Activated naive CD8-positive, alpha-beta T cell treated with anti-CD3 and anti-CD28 coated beads, Interleukin-2, amount 10 ng/mL, durations not matched to agents 7 days and 5 days (primary cell): ENCODE measurements at regions not wholly inside any gene's neighbourhood (a gene's known extent, or its start where the extent isn't known, plus 50 kb on each side); places are given as distances from the start of the nearest gene placed in this dataset.
A peak's percentile ranks its signal among the peaks of the same experiment; 100 is the strongest.
"Not testable (repeated sequence)": the region's sequence is repeated elsewhere in the genome, so short reads cannot be mapped to it uniquely, and the experiment has no call there.

Experiments used
- ATAC-seq: fragments of 150-1000 bp; cut with Tn5 transposase; one replicate; pipeline ENCODE4 v1.10.0; 2021; ENCODE audit warnings: low read depth, moderate library complexity
- POLR2A ChIA-PET: fragments of 350-600 bp; sonication (Branson Sonifier 250); formaldehyde crosslinking; loops from one replicate; lab custom pipeline; 2021; ENCODE audit warnings: antibody characterized with exemption; lab: Charles Lee
- DNase-seq: peaks from one replicate; pipeline ENCODE4 v3.0.0; 2021
- H3K27ac Mint-ChIP-seq: one replicate; pipeline ENCODE4 v1.8.0; 2022; ENCODE audit warnings: mild to moderate bottlenecking, mixed read lengths
- H3K27me3 Mint-ChIP-seq: one replicate; pipeline ENCODE4 v1.8.0; 2022; ENCODE audit warnings: mild to moderate bottlenecking, moderate library complexity, mixed read lengths
- H3K36me3 Mint-ChIP-seq: one replicate; pipeline ENCODE4 v1.8.0; 2021; ENCODE audit warnings: mild to moderate bottlenecking, mixed read lengths
- H3K4me1 Mint-ChIP-seq: one replicate; pipeline ENCODE4 v1.8.0; 2021; ENCODE audit warnings: mixed read lengths
- H3K4me3 Mint-ChIP-seq: one replicate; pipeline ENCODE4 v1.8.0; 2022; ENCODE audit warnings: mild to moderate bottlenecking, moderate library complexity, mixed read lengths
- H3K9me3 Mint-ChIP-seq: one replicate; pipeline ENCODE4 v1.8.0; 2021; ENCODE audit warnings: mixed read lengths

GRCh38 chrX:44061968-44062614 is 88.9 kb upstream of the NDP start:
- no peak overlapping the region for H3K27ac Mint-ChIP-seq
- POLR2A ChIA-PET, result no interaction called here
- ATAC-seq, result no peak

GRCh38 chrX:44060221-44060620 is 87.0 kb upstream of the NDP start:
- Mint-ChIP-seq H3K9me3 (peaks cover 1% of the 10 kb centered on the region), H3K36me3 (no peaks in the 10 kb centered on the region), H3K27ac (no peak overlapping the region), H3K4me1 (peaks cover 4% of the 10 kb centered on the region), H3K4me3 (no peak overlapping the region), H3K27me3 (peaks cover 2% of the 10 kb centered on the region)
- POLR2A ChIA-PET, result no interaction called here
- DNase-seq (no peak), ATAC-seq (no peak)

More at GRCh38 chrX:44061968-44062614, 88.9 kb upstream of the NDP start:
- Mint-ChIP-seq H3K27me3 (no peaks in the 10 kb centered on the region), H3K4me1 (no peaks in the 10 kb centered on the region), H3K9me3 (peaks cover 1% of the 10 kb centered on the region), H3K4me3 (no peak overlapping the region), H3K36me3 (no peaks in the 10 kb centered on the region)
- no peak for DNase-seq

- peaks cover 4% of the 10 kb centered on the region for H3K4me1 Mint-ChIP-seq
- no peak for DNase-seq
- H3K27ac Mint-ChIP-seq, result no peak overlapping the region
- no peak for ATAC-seq
- H3K4me3 Mint-ChIP-seq, result no peak overlapping the region
- peaks cover 2% of the 10 kb centered on the region for H3K27me3 Mint-ChIP-seq
- peaks cover 1% of the 10 kb centered on the region for H3K9me3 Mint-ChIP-seq
- no peaks in the 10 kb centered on the region for H3K36me3 Mint-ChIP-seq
- POLR2A ChIA-PET, result no interaction called here
Measured at GRCh38 chrX:44058339-44058738, 85.1 kb upstream of the NDP start.

- DNase-seq, result no peak
- POLR2A ChIA-PET, result no interaction called here
- Mint-ChIP-seq H3K4me3 (no peak overlapping the region), H3K36me3 (no peaks in the 10 kb centered on the region), H3K9me3 (peaks cover 1% of the 10 kb centered on the region), H3K4me1 (peaks cover 4% of the 10 kb centered on the region), H3K27me3 (peaks cover 2% of the 10 kb centered on the region), H3K27ac (no peak overlapping the region)
- ATAC-seq, result no peak
Measured at GRCh38 chrX:44055638-44056037, 82.4 kb upstream of the NDP start.

GRCh38 chrX:44054863-44055601 is 81.8 kb upstream of the NDP start:
- Mint-ChIP-seq H3K9me3 (peaks cover 1% of the 10 kb centered on the region), H3K27ac (no peak overlapping the region), H3K4me3 (no peak overlapping the region), H3K36me3 (no peaks in the 10 kb centered on the region), H3K4me1 (peaks cover 4% of the 10 kb centered on the region), H3K27me3 (peaks cover 2% of the 10 kb centered on the region)
- POLR2A ChIA-PET, result no interaction called here
- DNase-seq (no peak), ATAC-seq (no peak)

- DNase-seq, H3K4me1 Mint-ChIP-seq, H3K4me3 Mint-ChIP-seq, H3K27me3 Mint-ChIP-seq, ATAC-seq, H3K27ac Mint-ChIP-seq, H3K9me3 Mint-ChIP-seq, POLR2A ChIA-PET, H3K36me3 Mint-ChIP-seq: not testable (repeated sequence)
Measured at GRCh38 chrX:44045106-44045505, 71.9 kb upstream of the NDP start.

- H3K4me1 Mint-ChIP-seq, result no peaks in the 10 kb centered on the region
- H3K27me3 Mint-ChIP-seq, result no peaks in the 10 kb centered on the region
- H3K36me3 Mint-ChIP-seq, result no peaks in the 10 kb centered on the region
- H3K9me3 Mint-ChIP-seq, result no peaks in the 10 kb centered on the region
- no peak overlapping the region for H3K4me3 Mint-ChIP-seq
- DNase-seq, result no peak
- H3K27ac Mint-ChIP-seq, result no peak overlapping the region
- ATAC-seq, result no peak
- POLR2A ChIA-PET, result no interaction called here
Measured at GRCh38 chrX:44043496-44043895, 70.3 kb upstream of the NDP start.

GRCh38 chrX:44042751-44043150 is 69.6 kb upstream of the NDP start:
- Mint-ChIP-seq H3K27ac (no peak overlapping the region), H3K36me3 (no peaks in the 10 kb centered on the region), H3K4me3 (no peak overlapping the region), H3K27me3 (no peaks in the 10 kb centered on the region), H3K4me1 (no peaks in the 10 kb centered on the region), H3K9me3 (no peaks in the 10 kb centered on the region)
- DNase-seq (no peak), ATAC-seq (no peak)
- POLR2A ChIA-PET, result no interaction called here

GRCh38 chrX:44042116-44042515 is 68.9 kb upstream of the NDP start:
- H3K4me1 Mint-ChIP-seq, result no peaks in the 10 kb centered on the region
- no peak overlapping the region for H3K4me3 Mint-ChIP-seq
- ATAC-seq, result no peak
- no peak for DNase-seq
- POLR2A ChIA-PET, result no interaction called here
- no peaks in the 10 kb centered on the region for H3K36me3 Mint-ChIP-seq
- H3K9me3 Mint-ChIP-seq, result no peaks in the 10 kb centered on the region
- H3K27me3 Mint-ChIP-seq, result no peaks in the 10 kb centered on the region
- no peak overlapping the region for H3K27ac Mint-ChIP-seq

- POLR2A ChIA-PET, result no interaction called here
- H3K27me3 Mint-ChIP-seq, result no peaks in the 10 kb centered on the region
- no peaks in the 10 kb centered on the region for H3K4me1 Mint-ChIP-seq
- DNase-seq (no peak), ATAC-seq (no peak)
- H3K9me3 Mint-ChIP-seq, result no peaks in the 10 kb centered on the region
- H3K36me3 Mint-ChIP-seq, result no peaks in the 10 kb centered on the region
- H3K4me3 Mint-ChIP-seq, result no peak overlapping the region
- no peak overlapping the region for H3K27ac Mint-ChIP-seq
Measured at GRCh38 chrX:44040406-44040805, 67.2 kb upstream of the NDP start.

- DNase-seq (no peak), ATAC-seq (no peak)
- Mint-ChIP-seq H3K27ac (no peak overlapping the region), H3K27me3 (no peaks in the 10 kb centered on the region), H3K4me3 (no peak overlapping the region), H3K4me1 (no peaks in the 10 kb centered on the region), H3K36me3 (no peaks in the 10 kb centered on the region), H3K9me3 (no peaks in the 10 kb centered on the region)
- POLR2A ChIA-PET, result no interaction called here
Measured at GRCh38 chrX:44039556-44039955, 66.4 kb upstream of the NDP start.

GRCh38 chrX:44036336-44036735 is 63.1 kb upstream of the NDP start:
- POLR2A ChIA-PET, result no interaction called here
- Mint-ChIP-seq H3K27me3 (no peaks in the 10 kb centered on the region), H3K4me1 (peaks cover 8% of the 10 kb centered on the region), H3K36me3 (peaks cover 4% of the 10 kb centered on the region), H3K4me3 (no peak overlapping the region), H3K9me3 (no peaks in the 10 kb centered on the region), H3K27ac (no peak overlapping the region)
- DNase-seq, result no peak
- no peak for ATAC-seq

GRCh38 chrX:44035571-44035970 is 62.4 kb upstream of the NDP start:
- no peak overlapping the region for H3K4me3 Mint-ChIP-seq
- ATAC-seq (no peak), DNase-seq (no peak)
- peaks cover 4% of the 10 kb centered on the region for H3K36me3 Mint-ChIP-seq
- H3K4me1 Mint-ChIP-seq, result peaks cover 8% of the 10 kb centered on the region
- H3K27me3 Mint-ChIP-seq, result no peaks in the 10 kb centered on the region
- no peaks in the 10 kb centered on the region for H3K9me3 Mint-ChIP-seq
- POLR2A ChIA-PET, result interaction anchor here (0.6 kb wide), 1 partner anchor 66 kb away, joined by 4 read pairs; no protein-coding TSS in a partner anchor
- H3K27ac Mint-ChIP-seq, result no peak overlapping the region

GRCh38 chrX:44032479-44032878 is 59.3 kb upstream of the NDP start:
- Mint-ChIP-seq H3K27me3 (no peaks in the 10 kb centered on the region), H3K36me3 (peaks cover 4% of the 10 kb centered on the region), H3K27ac (peak overlapping the region; percentile 60), H3K9me3 (peaks cover 2% of the 10 kb centered on the region), H3K4me1 (peaks cover 8% of the 10 kb centered on the region), H3K4me3 (no peak overlapping the region)
- ATAC-seq, result no peak
- DNase-seq, result no peak
- POLR2A ChIA-PET, result no interaction called here
